ENCODE measurements at regions not wholly inside any gene's neighbourhood (a gene's known extent, or its start where the extent isn't known, plus 50 kb on each side); places are given as distances from the start of the nearest gene placed in this dataset.

DNA sequence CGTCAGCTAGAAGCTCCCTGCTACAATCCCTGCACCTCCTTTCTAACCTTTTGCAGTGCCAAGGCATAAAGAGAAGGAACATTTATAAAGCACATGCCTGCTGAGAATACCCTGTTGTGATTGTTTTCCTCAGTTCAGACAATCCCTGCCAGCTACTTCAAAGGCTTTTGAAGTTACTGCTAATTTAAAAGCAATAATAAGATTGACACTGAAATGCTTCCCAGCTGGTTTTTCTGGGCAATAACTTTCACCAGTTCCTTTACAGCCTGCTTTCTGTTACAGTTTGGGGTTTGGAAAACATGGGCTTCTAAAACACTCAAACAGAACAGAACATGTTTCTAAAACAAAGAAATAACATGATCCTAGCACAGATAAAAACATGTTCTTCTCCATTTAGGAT, 232.3 kb upstream of the CPEB2 start:
- Histone ChIP-seq H3K9ac (replicated peaks in 1 of 4; ENCODE audit: extremely low read depth in 1 of 4, low read depth in 3 of 4, low read length in 3 of 4) (no peak overlapping the region), H2BK20ac (ENCODE audit: low read length) (no peak overlapping the region), H2BK15ac (ENCODE audit: low read length) (no peak overlapping the region), H3K14ac (ENCODE audit: insufficient read length) (no peak overlapping the region), H2BK120ac (replicated peaks; ENCODE audit: low read depth, low read length) (no peak overlapping the region), H3K36me3 (ENCODE audit: control insufficient read depth in 2 of 4, insufficient read depth in 4 of 4, low read length in 3 of 4) (no peaks in the 10 kb centered on the region), H3K4ac (replicated peaks; ENCODE audit: insufficient read length, low read depth, low read length) (no peak overlapping the region), H3K4me3 (ENCODE audit: extremely low read depth in 1 of 4, insufficient read depth in 2 of 4, low read depth in 3 of 4, low read length in 4 of 4) (no peak overlapping the region), H4K20me1 (replicated peaks in 1 of 2; ENCODE audit: control insufficient read depth in 1 of 2, insufficient read depth in 2 of 2, low read length in 2 of 2) (no peaks in the 10 kb centered on the region), H3K23me2 (ENCODE audit: low read depth, low read length) (no peaks in the 10 kb centered on the region), H2AK5ac (ENCODE audit: low read depth, low read length) (no peak overlapping the region), H4K5ac (ENCODE audit: insufficient read length, low read depth, low read length) (no peak overlapping the region), H3K4me2 (ENCODE audit: insufficient read depth in 1 of 2, low read depth in 2 of 2, low read length in 2 of 2) (no peak overlapping the region), H3K79me1 (ENCODE audit: low read depth, low read length) (no peaks in the 10 kb centered on the region), H3K27ac (ENCODE audit: low read depth, low read length) (no peak overlapping the region), H4K8ac (ENCODE audit: extremely low read depth, insufficient read depth, low read length) (no peak overlapping the region), H3K56ac (replicated peaks; ENCODE audit: insufficient read length, low read depth, low read length) (no peak overlapping the region), H3K79me2 (ENCODE audit: control insufficient read depth in 1 of 2, insufficient read depth in 2 of 2, low read length in 2 of 2) (no peaks in the 10 kb centered on the region), H3K4me1 (replicated peaks in 1 of 4; ENCODE audit: control insufficient read depth in 3 of 4, insufficient read depth in 4 of 4, low read length in 3 of 4) (no peaks in the 10 kb centered on the region), H3K23ac (ENCODE audit: insufficient read length) (no peak overlapping the region), H3K27me3 (replicated peaks in 1 of 4; ENCODE audit: control insufficient read depth in 3 of 4, extremely low read depth in 1 of 4, insufficient read depth in 3 of 4, low read length in 3 of 4) (0 out of 7 replicates have a peak, but pooled peaks cover 0 to 2% (median 0%) of the 10 kb centered on the region in 4 experiments), H2AFZ (ENCODE audit: low read length) (no peak overlapping the region), H4K91ac (replicated peaks; ENCODE audit: insufficient read length, low read length) (no peak overlapping the region), H2BK12ac (ENCODE audit: low read depth, low read length) (no peak overlapping the region), H2BK5ac (ENCODE audit: low read depth, low read length) (no peak overlapping the region), H3K18ac (ENCODE audit: extremely low read depth, low read length) (no peak overlapping the region), H3K9me3 (ENCODE audit: insufficient read depth in 2 of 2, low read depth in 1 of 2, low read length in 1 of 2) (no peaks in the 10 kb centered on the region)
- ChIA-PET CTCF (ENCODE audit: partially characterized antibody) (interaction anchor here (0.6 to 3.4 kb wide), 3 partner anchors 18 to 1116 kb away, joined by 3 to 10 read pairs (median 3); no protein-coding TSS in a partner anchor), POLR2A (ENCODE audit: partially characterized antibody) (no interaction called here)
- DNase-seq (ENCODE audit: low read depth in 1 of 2, low spot score in 2 of 2) = no peak
- FAIRE-seq = no peak
- 88% methylated on average over 1 of the region's 1 CpG; no CpG with 5 or more reads in 1 of the 2 experiments for WGBS, 2 experiments (ENCODE audit: extremely low coverage in 1 of 2, insufficient coverage in 1 of 2, insufficient read length in 1 of 2, insufficient replicate concordance in 2 of 2, low coverage in 1 of 2, low lambda C conversion rate in 2 of 2, missing lambda C conversion rate in 1 of 2)
- TF ChIP-seq POLR2AphosphoS5 (IDR thresholded peaks at IDR 0.05; ENCODE audit: low read depth, low read length) = no peak
- no peak for TF ChIP-seq CREB1 (IDR thresholded peaks at IDR 0.05)
- no peak for TF ChIP-seq SP2 (IDR thresholded peaks at IDR 0.05; ENCODE audit: low read length)
- no peak for TF ChIP-seq KDM5A (IDR thresholded peaks at IDR 0.05; ENCODE audit: low read length)
- TF ChIP-seq POLR2A (IDR thresholded peaks at IDR 0.05; ENCODE audit: control extremely low read depth in 1 of 2, low read depth in 2 of 2, low read length in 2 of 2) = no peak
- TF ChIP-seq CBX8 (IDR thresholded peaks at IDR 0.05; ENCODE audit: borderline replicate concordance, low read depth, low read length) = no peak
- TF ChIP-seq SIN3A (conservative IDR thresholded peaks at IDR 0.05 in 1 of 2, IDR thresholded peaks at IDR 0.05 in 1 of 2; ENCODE audit: low read depth in 1 of 2, low read length in 2 of 2) = no peak

Measured in H1 (cell line).